HepG2 (cell line): ENCODE measurements at regions not wholly inside any gene's neighbourhood (a gene's known extent, or its start where the extent isn't known, plus 50 kb on each side); places are given as distances from the start of the nearest gene placed in this dataset.
A peak's percentile ranks its signal among the peaks of the same experiment; 100 is the strongest.

Experiments
- CREM ChIP-seq, 2 experiments: sonication (generic) in 1 of 2; formaldehyde crosslinking in 1 of 2; IDR thresholded peaks; 2 replicates each; pipeline versions ENCODE4 v1.4.0 to v1.6.1; 2016 to 2020; ENCODE audit warnings: antibody characterized with exemption in 1 of 2, mild to moderate bottlenecking in 1 of 2, missing genetic modification reagents in 1 of 2
- EED ChIP-seq: sonication (generic); formaldehyde crosslinking; IDR thresholded peaks from 2 replicates; pipeline ENCODE4 v1.5.0; 2020; ENCODE audit warnings: mild to moderate bottlenecking, missing genetic modification reagents
- HMG20A ChIP-seq: IDR thresholded peaks from 2 replicates; pipeline ENCODE4 v1.6.1; 2016; ENCODE audit warnings: borderline replicate concordance
- MAZ ChIP-seq, 2 experiments: sonication (generic) in 1 of 2; formaldehyde crosslinking in 1 of 2; IDR thresholded peaks; 2 replicates each; pipeline versions ENCODE4 v1.5.0 to v1.6.1; 2012 to 2020; ENCODE audit warnings: low read depth in 2 of 2, mild to moderate bottlenecking in 2 of 2, borderline replicate concordance in 1 of 2, improper control_type of control experiment in 1 of 2, low read length in 1 of 2, missing genetic modification reagents in 1 of 2, moderate library complexity in 1 of 2
- NCOR1 ChIP-seq: fragments of 200-600 bp; sonication (generic); IDR thresholded peaks from 2 replicates; pipeline ENCODE4 v1.7.0; 2017; ENCODE audit warnings: antibody characterized with exemption, low read length, borderline replicate concordance
- NFE2 ChIP-seq: sonication (generic); formaldehyde crosslinking; IDR thresholded peaks from 2 replicates; pipeline ENCODE4 v1.4.0; 2020; ENCODE audit warnings: missing genetic modification reagents
- TMF1 ChIP-seq: sonication (generic); formaldehyde crosslinking; IDR thresholded peaks from 2 replicates; pipeline ENCODE4 v1.8.1; 2022; ENCODE audit warnings: low read depth, missing genetic modification reagents
- ZBTB33 ChIP-seq: sonication (generic); formaldehyde crosslinking; IDR thresholded peaks from 2 replicates; pipeline ENCODE4 v1.4.0; 2020; ENCODE audit warnings: missing genetic modification reagents
- ZFYVE20 ChIP-seq: sonication (generic); formaldehyde crosslinking; IDR thresholded peaks from 2 replicates; pipeline ENCODE4 v1.8.0; 2023; ENCODE audit warnings: low read depth, mild to moderate bottlenecking, moderate library complexity, missing genetic modification reagents, borderline replicate concordance
- ZNF253 ChIP-seq: sonication (generic); formaldehyde crosslinking; IDR thresholded peaks from 2 replicates; pipeline ENCODE4 v1.8.0; 2022; ENCODE audit warnings: mild to moderate bottlenecking, missing genetic modification reagents, borderline replicate concordance
- ZNF318 ChIP-seq: sonication (generic); formaldehyde crosslinking; IDR thresholded peaks from 2 replicates; pipeline ENCODE4 v1.4.0; 2020; ENCODE audit warnings: mild to moderate bottlenecking, missing genetic modification reagents
- ZNF598 ChIP-seq: sonication (generic); formaldehyde crosslinking; IDR thresholded peaks from 2 replicates; pipeline ENCODE4 v1.5.1; 2020; ENCODE audit warnings: mild to moderate bottlenecking, missing genetic modification reagents, borderline replicate concordance
- ZNF772 ChIP-seq: sonication (generic); formaldehyde crosslinking; IDR thresholded peaks from 2 replicates; pipeline ENCODE4 v1.5.0; 2020; ENCODE audit warnings: mild to moderate bottlenecking, missing genetic modification reagents
- ZXDC ChIP-seq: sonication (generic); formaldehyde crosslinking; IDR thresholded peaks from 2 replicates; pipeline ENCODE4 v1.5.0; 2020; ENCODE audit warnings: mild to moderate bottlenecking, missing genetic modification reagents

GRCh38 chr20:50306478-50307423, 116.1 kb downstream of the CEBPB start (continued):
- TF ChIP-seq ZXDC (CRISPR knock-in tag), result no peak; the same call in none of the 2 replicates
- peak; percentile 86; the same call in 1 of the 2 replicates for TF ChIP-seq ZNF253 (CRISPR knock-in tag)
- no peak for TF ChIP-seq NCOR1
- no peak for TF ChIP-seq EED
- TF ChIP-seq CREM (IDR thresholded peaks at IDR 0.05), result no peak
- TF ChIP-seq CREM (CRISPR knock-in tag; IDR thresholded peaks at IDR 0.05), result no peak
- no peak for TF ChIP-seq ZNF772 (CRISPR knock-in tag)
- no peak for TF ChIP-seq NFE2 (CRISPR knock-in tag)
- peak; percentile 21; the same call in 1 of the 2 replicates for TF ChIP-seq ZNF318 (CRISPR knock-in tag)
- no peak for TF ChIP-seq HMG20A (CRISPR knock-in tag)
- no peak; the same call in 1 of the 2 replicates for TF ChIP-seq TMF1 (CRISPR knock-in tag)
- no peak; the same call in 1 of the 2 replicates for TF ChIP-seq ZBTB33 (CRISPR knock-in tag)
- no peak for TF ChIP-seq ZFYVE20 (CRISPR knock-in tag)
- TF ChIP-seq MAZ (IDR thresholded peaks at IDR 0.05; ENCODE audit: borderline replicate concordance, low read depth, low read length), result 0 out of 2 replicates have a peak, but pooled peaks have one; percentile 25
- no peak for TF ChIP-seq MAZ (CRISPR knock-in tag; IDR thresholded peaks at IDR 0.05; ENCODE audit: low read depth)
- no peak for TF ChIP-seq ZNF598 (CRISPR knock-in tag)
